ENCODE measurements at regions not wholly inside any gene's neighbourhood (a gene's known extent, or its start where the extent isn't known, plus 50 kb on each side); places are given as distances from the start of the nearest gene placed in this dataset.
"Not testable (repeated sequence)": the region's sequence is repeated elsewhere in the genome, so short reads cannot be mapped to it uniquely, and the experiment has no call there.

DNA sequence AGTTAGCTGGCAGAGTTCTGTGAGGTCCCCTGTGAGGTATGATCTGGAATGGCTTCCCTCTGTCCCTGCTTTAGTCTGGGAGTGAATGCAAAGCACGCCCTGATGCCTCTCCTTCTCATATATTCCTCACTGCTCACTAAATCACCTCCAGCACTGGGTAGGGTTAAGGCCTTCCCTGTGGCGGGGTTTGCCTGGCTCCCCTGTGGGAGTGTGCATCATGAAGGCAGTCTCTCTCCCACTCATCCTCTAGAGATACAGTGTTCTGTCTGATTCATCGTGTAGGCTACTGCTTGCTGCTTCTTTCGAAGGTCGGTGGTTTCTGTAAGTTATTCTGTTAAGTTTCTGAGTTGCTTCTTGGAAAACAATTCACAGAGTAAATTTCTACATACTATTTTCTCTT is 420.0 kb upstream of the EYS start:
- H3K36me3 ChIP-seq = no peaks in the 10 kb centered on the region
- no peaks in the 10 kb centered on the region for H3K9me3 ChIP-seq (ENCODE audit: severe bottlenecking)
- DNase-seq = no peak
- no peaks in the 10 kb centered on the region for H3K27me3 ChIP-seq (ENCODE audit: insufficient read depth, low read depth, severe bottlenecking)
- H3K27ac ChIP-seq = no peak overlapping the region
- H3K4me3 ChIP-seq (ENCODE audit: low read depth, low read length) = no peak overlapping the region
- TF ChIP-seq, protein P1, sequence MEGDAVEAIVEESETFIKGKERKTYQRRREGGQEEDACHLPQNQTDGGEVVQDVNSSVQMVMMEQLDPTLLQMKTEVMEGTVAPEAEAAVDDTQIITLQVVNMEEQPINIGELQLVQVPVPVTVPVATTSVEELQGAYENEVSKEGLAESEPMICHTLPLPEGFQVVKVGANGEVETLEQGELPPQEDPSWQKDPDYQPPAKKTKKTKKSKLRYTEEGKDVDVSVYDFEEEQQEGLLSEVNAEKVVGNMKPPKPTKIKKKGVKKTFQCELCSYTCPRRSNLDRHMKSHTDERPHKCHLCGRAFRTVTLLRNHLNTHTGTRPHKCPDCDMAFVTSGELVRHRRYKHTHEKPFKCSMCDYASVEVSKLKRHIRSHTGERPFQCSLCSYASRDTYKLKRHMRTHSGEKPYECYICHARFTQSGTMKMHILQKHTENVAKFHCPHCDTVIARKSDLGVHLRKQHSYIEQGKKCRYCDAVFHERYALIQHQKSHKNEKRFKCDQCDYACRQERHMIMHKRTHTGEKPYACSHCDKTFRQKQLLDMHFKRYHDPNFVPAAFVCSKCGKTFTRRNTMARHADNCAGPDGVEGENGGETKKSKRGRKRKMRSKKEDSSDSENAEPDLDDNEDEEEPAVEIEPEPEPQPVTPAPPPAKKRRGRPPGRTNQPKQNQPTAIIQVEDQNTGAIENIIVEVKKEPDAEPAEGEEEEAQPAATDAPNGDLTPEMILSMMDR (IDR thresholded peaks at IDR 0.05; ENCODE audit: low read depth, low read length) = no peak

DNA sequence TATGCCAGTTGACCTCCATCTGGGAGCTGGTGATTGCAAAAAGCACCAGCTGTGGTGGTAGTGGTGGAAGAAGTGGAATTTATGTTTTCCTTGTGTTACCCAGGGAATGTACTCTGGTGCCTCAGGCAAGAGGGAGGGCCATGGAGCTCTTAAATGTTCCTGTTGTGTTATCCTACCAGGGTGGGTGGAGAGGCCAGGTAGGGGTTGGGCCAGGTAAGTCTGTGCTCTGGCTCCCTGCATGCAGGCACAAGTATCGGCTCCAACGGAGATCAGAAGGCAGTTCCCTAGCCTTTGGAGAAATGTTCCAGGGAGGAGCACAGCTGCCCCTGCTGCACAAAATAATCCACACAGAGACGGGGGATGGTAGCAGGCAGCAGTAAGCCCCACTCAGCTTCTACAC is 419.3 kb upstream of the EYS start:
- H3K27me3 ChIP-seq (ENCODE audit: insufficient read depth, low read depth, severe bottlenecking) = no peaks in the 10 kb centered on the region
- H3K9me3 ChIP-seq (ENCODE audit: severe bottlenecking) = no peaks in the 10 kb centered on the region
- peak; percentile 32 for DNase-seq
- no peak overlapping the region for H3K4me3 ChIP-seq (ENCODE audit: low read depth, low read length)
- no peaks in the 10 kb centered on the region for H3K36me3 ChIP-seq
- no peak overlapping the region for H3K27ac ChIP-seq
- TF ChIP-seq, protein P1 (IDR thresholded peaks at IDR 0.05; ENCODE audit: low read depth, low read length) = no peak

DNA sequence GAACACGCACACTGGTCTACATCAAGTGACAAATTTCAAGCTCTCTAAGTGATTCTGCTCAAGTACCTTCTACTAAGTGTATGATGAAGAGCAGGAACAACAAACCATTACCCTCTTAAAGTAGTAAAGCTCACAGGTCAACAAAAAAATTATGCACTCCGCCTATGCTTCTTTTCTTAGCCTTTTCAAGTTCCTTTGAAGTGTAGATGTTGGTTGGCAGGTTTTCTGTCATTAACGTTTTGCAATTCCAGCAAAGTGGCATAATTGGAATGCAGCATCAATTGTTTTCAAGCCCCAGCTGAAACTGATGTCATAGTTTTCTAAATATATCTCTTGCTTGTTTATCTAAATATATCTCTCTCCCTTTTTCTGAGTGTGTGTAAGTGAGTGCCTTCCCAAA is 396.9 kb upstream of the EYS start:
- no peak for DNase-seq
- Histone ChIP-seq H3K27me3 (ENCODE audit: insufficient read depth, low read depth, severe bottlenecking) (no peaks in the 10 kb centered on the region), H3K9me3 (ENCODE audit: severe bottlenecking) (no peaks in the 10 kb centered on the region), H3K36me3 (no peaks in the 10 kb centered on the region), H3K4me3 (ENCODE audit: low read depth, low read length) (no peak overlapping the region), H3K27ac (no peak overlapping the region)
- TF ChIP-seq, protein P1 (IDR thresholded peaks at IDR 0.05; ENCODE audit: low read depth, low read length) = no peak

DNA sequence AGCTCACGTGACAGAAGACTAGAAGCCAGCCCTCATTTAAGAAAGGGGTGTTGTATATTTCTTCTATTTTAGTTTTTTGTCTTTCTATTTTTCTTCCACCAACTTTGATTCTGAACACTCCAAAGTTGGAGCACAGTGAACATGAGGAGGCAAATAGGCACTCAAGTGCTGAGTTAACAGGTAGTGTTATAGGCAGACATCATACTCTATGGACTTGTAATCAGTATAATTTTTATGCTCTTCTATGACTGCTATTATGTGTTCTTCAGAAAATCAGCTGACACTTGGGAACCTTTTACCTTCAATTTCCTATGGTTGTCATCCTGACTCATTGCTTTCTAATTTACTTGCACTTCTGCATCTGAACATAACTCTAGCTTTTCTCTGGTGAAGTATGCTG is 396.3 kb upstream of the EYS start:
- no peaks in the 10 kb centered on the region for H3K9me3 ChIP-seq (ENCODE audit: severe bottlenecking)
- DNase-seq = no peak
- H3K27me3 ChIP-seq (ENCODE audit: insufficient read depth, low read depth, severe bottlenecking) = no peaks in the 10 kb centered on the region
- H3K27ac ChIP-seq = no peak overlapping the region
- no peaks in the 10 kb centered on the region for H3K36me3 ChIP-seq
- H3K4me3 ChIP-seq (ENCODE audit: low read depth, low read length) = no peak overlapping the region
- TF ChIP-seq, protein P1 (IDR thresholded peaks at IDR 0.05; ENCODE audit: low read depth, low read length) = no peak

DNA sequence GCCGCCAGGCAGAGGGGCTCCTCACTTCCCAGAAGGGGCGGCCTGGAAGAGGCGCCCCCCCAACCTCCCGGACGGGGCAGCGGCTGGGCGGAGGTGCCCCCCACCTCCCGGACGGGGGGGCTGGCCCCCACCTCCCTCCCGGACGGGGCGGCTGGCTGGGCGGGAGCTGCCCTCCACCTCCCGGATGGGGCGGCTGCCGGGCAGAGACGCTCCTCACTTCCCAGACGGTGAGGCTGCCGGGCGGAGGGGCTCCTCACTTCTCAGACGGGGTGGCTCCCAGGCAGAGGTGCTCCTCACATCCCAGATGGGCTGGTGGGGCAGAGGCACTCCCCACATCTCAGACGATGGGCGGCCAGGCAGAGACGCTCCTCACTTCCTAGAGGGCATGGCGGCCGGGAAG is 389.7 kb upstream of the EYS start:
- Histone ChIP-seq H3K9me3 (ENCODE audit: severe bottlenecking) (no peaks in the 10 kb centered on the region), H3K27ac (no peak overlapping the region), H3K4me3 (ENCODE audit: low read depth, low read length) (no peak overlapping the region), H3K36me3 (no peaks in the 10 kb centered on the region), H3K27me3 (ENCODE audit: insufficient read depth, low read depth, severe bottlenecking) (no peaks in the 10 kb centered on the region)
- TF ChIP-seq, protein P1 (IDR thresholded peaks at IDR 0.05; ENCODE audit: low read depth, low read length) = no peak
- DNase-seq = no peak

DNA sequence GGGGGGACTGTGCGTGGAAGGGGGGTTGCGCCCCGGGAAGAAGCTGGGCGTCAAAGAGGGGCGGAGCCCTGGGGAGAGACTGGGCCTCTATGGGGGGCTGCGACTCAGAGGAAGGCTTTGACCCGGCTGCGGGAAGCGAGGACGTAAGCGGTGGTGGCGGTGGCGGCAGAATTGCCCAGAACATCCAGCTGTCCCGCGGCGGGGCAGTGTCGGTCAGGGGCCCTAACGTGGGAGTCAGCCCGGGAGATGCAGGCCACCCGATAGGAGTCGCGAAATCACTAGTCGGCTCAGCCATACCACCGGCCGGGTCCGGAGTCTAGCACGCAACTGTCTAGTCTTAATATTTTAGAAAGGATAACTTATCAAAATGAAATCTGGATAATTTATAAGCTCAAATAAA is 387.6 kb upstream of the EYS start:
- Histone ChIP-seq H3K27me3 (ENCODE audit: insufficient read depth, low read depth, severe bottlenecking) (no peaks in the 10 kb centered on the region), H3K27ac (no peak overlapping the region), H3K4me3 (ENCODE audit: low read depth, low read length) (no peak overlapping the region), H3K9me3 (ENCODE audit: severe bottlenecking) (no peaks in the 10 kb centered on the region), H3K36me3 (no peaks in the 10 kb centered on the region)
- no peak for DNase-seq
- TF ChIP-seq, protein P1 (IDR thresholded peaks at IDR 0.05; ENCODE audit: low read depth, low read length) = no peak

DNA sequence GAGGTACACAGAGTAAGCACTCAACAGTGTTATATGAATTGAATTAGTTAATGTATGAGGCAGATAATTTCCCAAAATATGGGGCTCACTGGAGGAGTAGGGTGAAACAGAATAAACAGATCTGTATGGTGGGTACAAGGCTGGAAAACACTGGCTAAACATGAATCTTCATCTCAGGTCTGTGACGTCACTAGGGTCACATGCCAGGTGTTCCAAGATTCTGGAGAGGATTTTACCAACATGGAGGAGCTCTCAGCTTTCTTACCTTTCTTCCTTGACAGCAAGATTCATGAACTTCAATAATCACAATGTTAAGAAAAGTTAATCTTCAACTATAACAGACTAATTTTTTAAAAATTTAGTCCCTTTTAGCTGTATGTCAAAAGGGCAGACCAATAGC is 385.3 kb upstream of the EYS start:
- H3K27me3 ChIP-seq (ENCODE audit: insufficient read depth, low read depth, severe bottlenecking); H3K4me3 ChIP-seq (ENCODE audit: low read depth, low read length): not testable (repeated sequence)

More for the DNA sequence above, 385.3 kb upstream of the EYS start:
- H3K36me3 ChIP-seq; H3K9me3 ChIP-seq (ENCODE audit: severe bottlenecking); DNase-seq; H3K27ac ChIP-seq: not testable (repeated sequence)
